ENCODE measurements at regions not wholly inside any gene's neighbourhood (a gene's known extent, or its start where the extent isn't known, plus 50 kb on each side); places are given as distances from the start of the nearest gene placed in this dataset.

GRCh38 chr10:128258421-128258976, 132.3 kb upstream of the MKI67 start:
- TF ChIP-seq CTCF (IDR thresholded peaks at IDR 0.05) (no peak), EP300 (IDR thresholded peaks at IDR 0.05) (no peak), POLR2A (IDR thresholded peaks at IDR 0.05) (no peak)
- H3K4me1 ChIP-seq (ENCODE audit: insufficient read depth) = no peaks in the 10 kb centered on the region
- WGBS, 3 donors = 64 to 72% (median 71%) methylated on average over 3 of the region's 3 CpGs
- no peaks in the 10 kb centered on the region for H3K9me3 ChIP-seq
- H3K27me3 ChIP-seq = no peaks in the 10 kb centered on the region
- H3K36me3 ChIP-seq = no peaks in the 10 kb centered on the region
- intact Hi-C loops (cut with DNase I) = no loop called here
- DNase-seq = no peak
- no peak overlapping the region for H3K27ac ChIP-seq
- no peak overlapping the region for H3K4me3 ChIP-seq

GRCh38 chr10:128263891-128264688, 137.9 kb upstream of the MKI67 start:
- H3K27ac ChIP-seq = no peak overlapping the region
- no peak overlapping the region for H3K4me3 ChIP-seq
- no peaks in the 10 kb centered on the region for H3K9me3 ChIP-seq
- TF ChIP-seq CTCF (IDR thresholded peaks at IDR 0.05) (no peak), EP300 (IDR thresholded peaks at IDR 0.05) (no peak), POLR2A (IDR thresholded peaks at IDR 0.05) (no peak)
- no peaks in the 10 kb centered on the region for H3K27me3 ChIP-seq
- H3K4me1 ChIP-seq (ENCODE audit: insufficient read depth) = no peaks in the 10 kb centered on the region
- DNase-seq = peak in 3 of 5 donors; percentile 33 to 50 (median 33)
- intact Hi-C loops (cut with DNase I) = no loop called here
- 23 to 27% (median 25%) methylated on average over 13 of the region's 13 CpGs for WGBS, 3 donors
- H3K36me3 ChIP-seq = no peaks in the 10 kb centered on the region

- Histone ChIP-seq H3K36me3 (no peaks in the 10 kb centered on the region), H3K27me3 (no peaks in the 10 kb centered on the region), H3K9me3 (no peaks in the 10 kb centered on the region), H3K4me1 (ENCODE audit: insufficient read depth) (no peaks in the 10 kb centered on the region), H3K4me3 (no peak overlapping the region), H3K27ac (no peak overlapping the region)
- 8 to 17% (median 11%) methylated on average over 32 of the region's 32 CpGs for WGBS, 3 donors
- no peak for DNase-seq
- intact Hi-C loops (cut with DNase I) = no loop called here
- TF ChIP-seq EP300 (IDR thresholded peaks at IDR 0.05) = no peak
- TF ChIP-seq POLR2A (IDR thresholded peaks at IDR 0.05) = no peak
- no peak for TF ChIP-seq CTCF (IDR thresholded peaks at IDR 0.05)
Measured at GRCh38 chr10:128265596-128265995, 139.4 kb upstream of the MKI67 start.

GRCh38 chr10:128267581-128267980, 141.4 kb upstream of the MKI67 start:
- Histone ChIP-seq H3K4me3 (no peak overlapping the region), H3K27me3 (no peaks in the 10 kb centered on the region), H3K4me1 (ENCODE audit: insufficient read depth) (no peaks in the 10 kb centered on the region), H3K36me3 (no peaks in the 10 kb centered on the region), H3K27ac (no peak overlapping the region), H3K9me3 (no peaks in the 10 kb centered on the region)
- no peak for DNase-seq
- intact Hi-C loops (cut with DNase I) = no loop called here
- WGBS, 3 donors = 28 to 45% (median 40%) methylated on average over 5 of the region's 5 CpGs
- TF ChIP-seq CTCF (IDR thresholded peaks at IDR 0.05) (no peak), EP300 (IDR thresholded peaks at IDR 0.05) (no peak), POLR2A (IDR thresholded peaks at IDR 0.05) (no peak)

Data from ovary (tissue), 7 donors.